GM21381 (cell line): ENCODE measurements at regions not wholly inside any gene's neighbourhood (a gene's known extent, or its start where the extent isn't known, plus 50 kb on each side); places are given as distances from the start of the nearest gene placed in this dataset.
"Not testable (repeated sequence)": the region's sequence is repeated elsewhere in the genome, so short reads cannot be mapped to it uniquely, and the experiment has no call there.

ENCODE experiments used
- ATAC-seq: cut with Tn5 transposase; IDR thresholded peaks from one replicate; pipeline ENCODE4 v1.9.1; 2021; ENCODE audit warnings: mild to moderate bottlenecking, moderate library complexity; ENCODE audit not compliant: unreplicated experiment

DNA sequence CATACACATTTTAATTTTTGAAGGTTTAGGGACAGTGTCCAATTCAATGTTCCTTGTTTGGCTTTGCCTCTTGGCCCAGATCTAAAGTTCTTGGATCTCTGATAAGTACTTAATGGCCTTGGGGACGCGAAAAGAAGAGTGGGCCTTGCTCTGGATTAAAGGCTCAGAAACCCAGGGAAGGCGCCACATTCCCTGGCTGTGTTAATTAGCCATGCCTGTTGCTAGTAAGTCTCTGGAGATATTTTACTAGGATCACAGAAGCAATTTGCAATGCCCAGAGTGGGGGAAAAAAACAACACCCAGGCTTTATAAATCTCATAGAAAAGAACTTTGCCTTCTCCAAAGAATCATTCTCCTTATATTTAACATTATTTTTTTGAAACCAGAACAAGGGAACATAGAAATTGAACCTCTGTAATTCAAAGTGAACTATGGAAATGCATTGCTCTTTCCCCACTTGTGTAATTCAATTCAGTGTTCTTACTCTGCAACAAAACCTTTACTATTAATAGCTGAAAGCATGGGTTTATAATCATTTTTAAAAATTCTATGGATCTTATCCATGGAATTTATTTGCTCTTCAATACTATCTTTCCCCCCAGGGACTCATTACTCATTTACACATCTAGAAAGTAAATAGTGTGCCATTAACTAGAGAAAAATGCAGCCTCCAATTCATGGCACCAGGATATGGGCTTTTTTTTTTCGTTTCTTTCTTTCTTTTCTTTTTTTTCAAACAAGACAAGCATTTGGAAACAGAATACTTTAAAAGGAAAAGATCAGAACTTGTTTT, 172.2 kb upstream of the ANKRD55 start:
- no peak for ATAC-seq

DNA sequence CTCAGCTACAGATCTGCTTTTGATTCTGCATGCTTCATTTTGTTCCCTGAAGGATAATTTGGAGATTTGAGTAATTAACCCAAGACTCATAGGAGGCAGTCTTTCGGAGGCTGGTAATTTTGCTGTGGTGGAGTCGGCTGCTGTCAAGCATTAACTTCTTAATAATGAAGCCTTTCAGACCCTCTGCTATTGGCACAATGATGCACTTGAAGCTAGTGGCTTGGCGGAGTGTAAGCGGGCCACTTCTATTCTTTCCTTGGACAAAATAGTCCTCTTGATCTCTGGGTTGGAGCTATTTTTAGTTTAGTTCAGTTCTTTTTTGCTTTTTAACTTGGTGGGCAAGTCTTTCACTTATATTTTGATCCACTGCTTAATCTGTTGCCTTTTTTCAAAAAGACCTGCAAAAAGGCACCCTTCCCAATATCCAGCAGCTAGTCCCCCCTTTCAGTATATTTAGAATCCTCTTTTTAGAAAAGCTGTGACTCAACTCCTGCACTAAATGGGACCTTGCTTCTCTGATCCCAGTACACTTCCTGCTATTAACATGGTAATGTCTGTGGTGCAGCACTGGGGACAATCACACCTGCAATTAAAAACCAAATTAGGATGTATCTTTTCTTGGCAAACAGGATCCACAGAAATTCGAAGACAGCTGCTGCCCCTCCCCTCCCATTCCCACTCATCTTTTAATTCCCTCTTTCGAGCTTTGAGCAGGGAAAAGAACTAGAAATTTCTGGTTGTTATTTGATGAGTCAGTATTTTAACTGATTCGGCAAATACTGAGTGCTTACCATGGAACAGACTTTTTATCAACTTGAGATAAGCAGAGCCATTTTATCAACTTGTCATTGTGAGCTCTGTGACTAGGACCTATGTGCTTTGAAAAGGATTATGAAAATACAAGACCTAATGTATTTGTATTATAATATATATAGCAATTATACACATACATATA, 169.4 kb upstream of the ANKRD55 start:
- no peak for ATAC-seq

- not testable (repeated sequence) for ATAC-seq
Observed at GRCh38 chr5:56397796-56398195, 164.7 kb upstream of the ANKRD55 start.

DNA sequence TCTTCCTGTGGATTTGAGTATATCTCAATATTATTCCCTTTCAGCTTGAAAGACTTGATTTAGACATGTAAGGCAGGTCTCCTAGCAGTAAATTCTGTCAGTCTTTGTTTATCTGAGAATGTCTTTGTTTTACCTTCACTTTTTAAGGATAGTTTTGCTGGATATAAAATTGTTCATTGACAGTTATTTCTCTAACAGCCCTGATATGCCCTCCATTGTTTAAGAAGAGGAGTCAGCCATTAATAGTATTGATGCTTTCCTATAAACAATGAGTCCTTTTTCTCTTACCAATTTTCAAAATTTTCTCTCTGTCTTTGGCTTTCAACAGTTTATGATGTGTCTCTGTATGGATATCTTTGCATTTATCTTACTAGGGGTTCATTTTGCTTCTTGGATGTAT, 163.5 kb upstream of the ANKRD55 start:
- ATAC-seq, result no peak

- no peak for ATAC-seq
Observed at GRCh38 chr5:56389261-56389660, 156.1 kb upstream of the ANKRD55 start.

DNA sequence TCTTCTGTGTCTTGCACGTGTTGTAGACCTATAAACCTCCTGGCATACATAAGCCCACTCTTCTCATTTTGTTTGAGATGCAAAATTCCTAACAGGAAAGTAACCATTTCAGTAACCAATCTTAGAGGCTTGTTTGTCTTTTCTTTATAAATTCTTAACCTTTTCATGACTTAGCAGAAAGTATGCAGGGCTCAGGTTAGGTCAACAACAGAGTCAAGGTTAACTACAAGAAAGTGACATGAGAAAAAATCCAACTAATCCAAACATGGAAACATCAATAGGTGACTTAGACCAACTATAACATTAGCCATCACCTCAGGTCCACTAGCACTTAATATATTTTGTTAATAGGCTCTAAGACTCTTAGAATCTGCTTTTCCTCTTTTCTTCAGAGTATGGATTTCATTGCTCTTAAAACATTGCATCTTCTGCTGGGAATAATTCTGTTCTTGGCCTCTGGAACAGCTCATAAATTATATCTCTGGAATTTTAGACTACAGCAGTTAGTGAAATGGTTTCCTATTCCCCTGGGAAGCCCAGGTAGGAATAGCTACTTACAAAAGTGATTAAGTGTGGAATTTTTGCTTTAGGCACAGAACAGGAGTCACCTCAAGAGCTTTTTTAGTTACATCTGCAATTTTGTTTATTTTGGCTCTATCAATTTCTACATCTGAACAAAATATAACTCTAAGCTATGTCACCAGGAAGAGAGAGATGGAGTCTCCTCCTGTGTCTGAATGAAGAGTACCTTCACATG, 155.3 kb upstream of the ANKRD55 start:
- no peak for ATAC-seq

DNA sequence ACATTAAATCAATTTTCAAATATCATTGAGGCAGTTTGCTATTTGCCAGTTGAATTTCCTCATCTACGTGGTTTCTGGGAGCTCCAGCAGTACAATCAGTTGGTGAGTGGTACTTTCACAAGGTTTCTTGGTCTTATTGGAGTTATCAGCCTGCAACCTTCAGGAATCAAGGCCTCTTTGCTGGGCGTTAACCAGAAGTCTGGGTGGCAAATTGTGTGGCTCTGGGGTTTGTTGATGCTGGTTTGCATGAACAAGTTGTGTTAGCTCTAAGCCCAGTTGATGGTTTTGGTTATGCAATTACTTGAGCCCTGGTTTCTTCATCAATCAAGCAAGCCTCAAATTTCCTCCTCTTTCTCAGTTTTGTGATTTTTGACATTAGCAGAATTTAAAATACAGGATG, 152.9 kb upstream of the ANKRD55 start:
- ATAC-seq, result no peak

GRCh38 chr5:56384186-56384585, 151.1 kb upstream of the ANKRD55 start:
- ATAC-seq, result no peak

DNA sequence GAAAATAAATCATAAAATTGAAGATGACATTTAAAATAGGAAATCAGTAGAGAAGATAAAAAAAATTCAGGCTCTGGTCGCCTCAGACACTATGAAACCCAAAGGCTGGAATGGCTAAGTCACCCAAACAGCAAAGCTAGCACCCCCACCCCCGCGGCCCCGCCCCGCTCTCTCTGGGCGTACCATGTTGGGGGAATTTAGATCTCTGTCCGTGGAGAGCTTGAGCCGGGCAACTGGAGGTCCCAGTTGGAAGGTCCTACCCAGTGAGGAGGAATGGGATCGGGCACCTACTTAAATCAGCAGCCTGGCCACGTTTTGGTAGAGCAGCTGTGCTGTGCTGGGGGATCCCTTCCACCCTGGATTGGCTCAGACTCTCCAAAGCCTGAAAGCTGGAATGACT, 150.6 kb upstream of the ANKRD55 start:
- ATAC-seq, result no peak

- no peak for ATAC-seq
Observed at GRCh38 chr5:56382896-56383295, 149.8 kb upstream of the ANKRD55 start.

DNA sequence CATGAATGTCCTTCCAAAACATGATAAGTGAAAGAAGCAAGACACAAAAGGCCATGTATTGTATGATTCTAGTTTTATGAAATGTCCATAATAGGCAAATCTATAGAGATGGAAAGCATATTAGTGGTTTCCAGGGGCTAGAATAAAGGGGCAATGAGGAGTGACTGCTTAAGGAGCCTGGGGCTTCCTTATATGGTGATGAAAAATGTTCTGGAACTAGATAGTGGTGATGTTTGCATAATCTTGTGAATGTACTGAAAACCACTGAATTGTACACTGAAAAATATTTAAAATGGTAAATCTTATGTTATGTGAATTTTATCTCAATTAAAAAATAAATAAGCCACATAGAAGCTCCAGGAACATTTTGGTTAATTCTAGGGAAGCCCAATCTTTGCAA, 144.4 kb upstream of the ANKRD55 start:
- no peak for ATAC-seq

GRCh38 chr5:56376128-56376527, 143.0 kb upstream of the ANKRD55 start:
- no peak for ATAC-seq

DNA sequence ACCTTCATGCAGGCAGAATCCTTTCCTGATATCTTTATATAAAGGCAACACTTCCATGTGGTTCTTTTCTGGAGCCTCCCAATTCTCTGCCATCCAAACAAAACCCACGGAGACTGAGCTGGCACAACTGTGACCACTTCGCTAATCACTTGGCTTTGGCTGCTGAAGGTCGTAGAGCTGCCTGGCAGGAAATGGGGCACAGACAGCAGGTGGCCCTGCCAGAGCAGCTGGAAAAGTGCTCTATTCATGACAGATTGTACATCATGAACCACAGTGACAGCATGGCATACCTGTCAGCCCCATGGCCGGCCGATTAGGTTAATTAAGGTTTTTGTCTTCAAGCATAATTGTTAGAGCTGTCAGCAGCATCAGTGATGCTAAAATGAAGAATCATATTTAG, 141.9 kb upstream of the ANKRD55 start:
- ATAC-seq, result no peak

DNA sequence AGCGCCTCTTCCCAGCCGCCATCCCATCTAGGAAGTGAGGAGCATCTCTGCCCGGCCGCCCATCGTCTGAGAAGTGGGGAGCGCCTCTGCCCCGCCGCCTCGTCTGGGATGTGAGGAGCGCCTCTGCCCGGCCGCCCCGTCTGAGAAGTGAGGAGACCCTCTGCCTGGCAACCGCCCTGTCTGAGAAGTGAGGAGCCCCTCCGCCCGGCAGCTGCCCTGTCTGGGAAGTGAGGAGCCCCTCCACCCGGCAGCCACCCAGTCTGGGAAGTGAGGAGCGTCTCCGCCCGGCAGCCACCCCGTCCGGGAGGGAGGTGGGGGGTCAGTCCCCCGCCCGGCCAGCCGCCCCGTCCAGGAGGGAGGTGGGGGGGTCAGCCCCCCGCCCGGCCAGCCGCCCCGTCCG, 139.4 kb upstream of the ANKRD55 start:
- not testable (repeated sequence) for ATAC-seq

DNA sequence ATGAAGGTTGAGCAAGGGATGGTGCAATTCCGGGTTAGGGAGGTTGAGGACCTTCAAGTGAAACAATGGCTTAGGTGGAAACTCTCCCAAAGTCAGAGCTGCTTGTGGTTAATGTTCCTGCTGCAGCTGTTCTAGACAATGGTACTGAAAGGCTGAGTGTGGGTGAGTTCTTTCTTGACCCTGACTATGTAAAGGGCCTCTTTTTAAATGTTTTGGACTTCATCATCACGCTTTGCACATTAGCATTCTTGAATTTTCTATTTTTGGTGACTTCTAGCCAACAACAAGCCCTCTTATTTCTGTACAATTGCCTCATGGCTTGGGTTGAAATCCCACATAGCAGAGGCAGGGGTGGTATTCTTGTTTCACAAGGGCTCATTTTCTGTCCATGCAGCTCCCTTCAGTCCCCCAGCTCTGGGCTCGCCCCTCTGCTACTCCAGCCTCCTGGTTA, 136.3 kb upstream of the ANKRD55 start:
- no peak for ATAC-seq

GRCh38 chr5:56367748-56368147, 134.6 kb upstream of the ANKRD55 start:
- no peak for ATAC-seq

DNA sequence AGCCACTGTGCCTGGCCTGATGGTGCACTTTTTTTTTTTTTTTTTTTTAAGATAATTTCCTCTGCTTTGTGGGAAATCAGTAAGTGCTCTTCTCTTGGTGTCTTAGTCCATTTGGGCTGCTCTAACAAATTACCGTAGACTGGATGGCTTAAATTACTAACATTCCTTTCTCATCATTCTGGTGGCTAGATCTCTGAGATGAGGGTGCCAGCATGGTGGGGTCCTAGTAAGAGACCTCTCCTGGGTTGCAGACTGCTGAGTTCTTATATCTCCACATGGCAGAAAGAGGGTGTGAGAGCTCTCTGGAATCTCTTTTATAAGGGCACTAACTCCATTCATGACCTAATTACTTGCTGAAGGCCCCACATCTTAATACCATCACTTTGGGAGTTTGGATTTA, 133.9 kb upstream of the ANKRD55 start:
- ATAC-seq, result no peak

DNA sequence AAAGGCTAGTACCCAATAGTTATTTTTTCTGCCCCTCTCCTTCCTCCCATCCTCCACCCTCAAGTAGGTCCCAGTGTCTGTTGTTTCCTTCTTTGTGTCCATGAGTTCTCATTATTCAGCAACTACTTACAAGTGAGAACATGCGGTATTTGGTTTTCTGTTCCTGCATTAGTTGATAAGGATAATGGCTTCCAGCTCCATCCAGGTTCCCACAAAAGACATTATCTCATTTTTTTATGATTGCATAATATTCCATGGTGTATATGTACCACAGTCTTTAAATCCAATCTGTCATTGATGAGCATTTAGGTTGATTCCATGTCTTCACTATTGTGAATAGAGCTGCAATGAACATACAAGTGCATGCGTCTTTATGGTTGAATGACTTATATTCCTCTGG, 128.3 kb upstream of the ANKRD55 start:
- ATAC-seq, result no peak

GRCh38 chr5:56360816-56361215, 127.7 kb upstream of the ANKRD55 start:
- ATAC-seq, result no peak

DNA sequence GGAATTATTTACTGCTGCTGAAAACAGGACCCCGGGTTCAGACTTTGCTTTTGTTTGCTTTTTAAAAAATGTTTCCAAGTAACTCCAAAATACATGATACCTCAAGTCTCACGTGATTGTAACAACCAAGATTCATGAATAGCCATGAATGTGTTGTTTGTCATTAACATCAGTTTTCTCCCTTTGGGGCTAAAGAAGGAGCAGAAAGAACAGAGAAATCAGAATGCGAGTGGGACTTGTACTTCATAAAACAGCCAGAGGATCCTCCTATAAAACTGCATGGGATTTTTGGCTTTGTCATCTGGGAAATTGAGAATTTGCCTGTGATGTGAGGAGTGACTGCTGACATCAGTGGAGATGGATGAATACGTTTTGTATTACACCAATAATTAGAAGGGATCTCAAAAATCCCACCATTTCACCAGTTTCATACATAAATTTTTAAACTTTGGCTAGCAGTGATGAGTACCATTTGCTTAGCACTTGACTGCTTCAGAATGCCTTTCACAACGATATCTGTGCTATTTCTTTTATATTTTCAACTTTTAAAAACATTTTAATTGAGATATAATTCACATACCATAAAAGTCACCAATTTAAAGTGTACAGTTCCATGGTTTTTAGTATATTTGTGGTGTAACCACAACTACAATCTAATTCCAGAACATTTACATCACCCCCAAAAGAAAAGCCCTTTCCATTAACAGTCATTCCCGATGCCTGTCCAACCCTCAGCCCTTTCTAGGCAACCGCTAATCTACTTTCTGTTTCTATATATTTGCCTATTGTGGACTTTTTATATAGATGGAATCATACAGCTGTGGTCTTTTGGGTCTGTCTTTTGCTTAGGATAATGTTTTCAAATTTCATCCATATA, 126.9 kb upstream of the ANKRD55 start:
- ATAC-seq, result no peak
